ENCODE measurements at regions not wholly inside any gene's neighbourhood (a gene's known extent, or its start where the extent isn't known, plus 50 kb on each side); places are given as distances from the start of the nearest gene placed in this dataset.

DNA sequence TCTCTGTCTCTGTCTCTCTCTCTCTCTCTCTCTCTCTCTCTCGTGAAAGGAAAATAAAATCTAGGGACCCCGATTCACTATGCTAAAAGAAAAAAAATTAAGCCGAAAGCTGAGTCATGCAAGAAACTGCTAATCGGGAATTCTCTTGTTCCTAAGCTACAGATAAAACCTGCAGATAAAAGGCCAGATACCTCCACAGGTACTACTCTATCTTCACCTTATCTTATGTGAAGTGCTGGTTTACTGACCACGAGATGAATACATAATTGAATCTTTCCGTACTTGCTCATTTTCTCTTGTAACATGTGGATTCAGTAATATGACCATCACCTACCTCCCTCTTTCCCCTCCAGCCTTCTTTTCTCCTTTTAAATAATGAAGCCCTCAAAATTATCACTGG, 120.5 kb downstream of the RFX6 start:
- TF ChIP-seq POLR2A (IDR thresholded peaks at IDR 0.05), result no peak
- TF ChIP-seq, protein P1, sequence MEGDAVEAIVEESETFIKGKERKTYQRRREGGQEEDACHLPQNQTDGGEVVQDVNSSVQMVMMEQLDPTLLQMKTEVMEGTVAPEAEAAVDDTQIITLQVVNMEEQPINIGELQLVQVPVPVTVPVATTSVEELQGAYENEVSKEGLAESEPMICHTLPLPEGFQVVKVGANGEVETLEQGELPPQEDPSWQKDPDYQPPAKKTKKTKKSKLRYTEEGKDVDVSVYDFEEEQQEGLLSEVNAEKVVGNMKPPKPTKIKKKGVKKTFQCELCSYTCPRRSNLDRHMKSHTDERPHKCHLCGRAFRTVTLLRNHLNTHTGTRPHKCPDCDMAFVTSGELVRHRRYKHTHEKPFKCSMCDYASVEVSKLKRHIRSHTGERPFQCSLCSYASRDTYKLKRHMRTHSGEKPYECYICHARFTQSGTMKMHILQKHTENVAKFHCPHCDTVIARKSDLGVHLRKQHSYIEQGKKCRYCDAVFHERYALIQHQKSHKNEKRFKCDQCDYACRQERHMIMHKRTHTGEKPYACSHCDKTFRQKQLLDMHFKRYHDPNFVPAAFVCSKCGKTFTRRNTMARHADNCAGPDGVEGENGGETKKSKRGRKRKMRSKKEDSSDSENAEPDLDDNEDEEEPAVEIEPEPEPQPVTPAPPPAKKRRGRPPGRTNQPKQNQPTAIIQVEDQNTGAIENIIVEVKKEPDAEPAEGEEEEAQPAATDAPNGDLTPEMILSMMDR (IDR thresholded peaks at IDR 0.05 in 4 of 5, conservative IDR thresholded peaks at IDR 0.05 in 1 of 5), result no peak

Data from gastrocnemius medialis (tissue), 4 donors.